HEK293 (cell line): ENCODE measurements at regions not wholly inside any gene's neighbourhood (a gene's known extent, or its start where the extent isn't known, plus 50 kb on each side); places are given as distances from the start of the nearest gene placed in this dataset.

Experiments used
- CTCF ChIA-PET: fragments of 350-600 bp; formaldehyde crosslinking; extraction: SDS; loops from one replicate; lab custom pipeline; 2021; ENCODE audit warnings: antibody characterized with exemption; lab: Yijun Ruan, JAX
- POLR2A ChIA-PET: fragments of 300-600 bp; formaldehyde crosslinking; extraction: SDS; loops from one replicate; lab custom pipeline; 2020; ENCODE audit warnings: antibody characterized with exemption, inconsistent platforms; lab: Yijun Ruan, JAX
- H3K27ac ChIP-seq: fragments of 200-500 bp; sonication (Bioruptor generic); 2 replicates; pipeline ENCODE4 v1.5.1; 2014; ENCODE audit warnings: low read depth, low read length, control low read depth, inconsistent platforms; ENCODE audit errors: extremely low read depth
- H3K36me3 ChIP-seq, 2 experiments: fragments of 200-500 bp in 1 of 2; sonication (Bioruptor generic) in 1 of 2; 1 replicate in 1 of 2; 2 replicates in 1 of 2; pipeline ENCODE4 v1.5.1; 2014 to 2017; ENCODE audit warnings: inconsistent platforms in 2 of 2, low read length in 2 of 2; ENCODE audit not compliant: control insufficient read depth in 2 of 2, insufficient read depth in 1 of 2
- H3K4me1 ChIP-seq: fragments of 200-500 bp; sonication (Bioruptor generic); 2 replicates; pipeline ENCODE4 v1.5.1; 2014; ENCODE audit warnings: mild to moderate bottlenecking, low read length, inconsistent platforms; ENCODE audit not compliant: control insufficient read depth, insufficient read depth
- H3K4me3 ChIP-seq: 2 replicates; pipeline ENCODE4 v1.5.1; 2011; ENCODE audit warnings: low read depth, mild to moderate bottlenecking, control low read depth, low read length, moderate library complexity
- H3K9me3 ChIP-seq: fragments of 200-500 bp; sonication (Bioruptor generic); 2 replicates; pipeline ENCODE4 v1.5.1; 2014; ENCODE audit warnings: low read depth, low read length, inconsistent platforms; ENCODE audit not compliant: control insufficient read depth, insufficient read depth
- GLI2 ChIP-seq: fragments of 450-650 bp; formaldehyde crosslinking; IDR thresholded peaks from 2 replicates; pipeline ENCODE4; 2017; ENCODE audit warnings: missing biosample characterization, missing genetic modification characterization, low read depth, borderline replicate concordance
- PRDM1 ChIP-seq: fragments of 450-650 bp; formaldehyde crosslinking; IDR thresholded peaks from 2 replicates; pipeline ENCODE4; 2016; ENCODE audit warnings: missing biosample characterization, missing genetic modification characterization
- SETDB1 ChIP-seq: IDR thresholded peaks from one replicate; pipeline ENCODE4 v1.6.1; 2017; ENCODE audit warnings: mild to moderate bottlenecking, low read length, moderate library complexity, mixed read lengths; ENCODE audit not compliant: insufficient read length
- SP3 ChIP-seq: fragments of 450-650 bp; formaldehyde crosslinking; IDR thresholded peaks from 2 replicates; pipeline ENCODE4 v1.5.1; 2016; ENCODE audit warnings: missing biosample characterization, missing genetic modification characterization
- YY2 ChIP-seq: fragments of 450-650 bp; formaldehyde crosslinking; IDR thresholded peaks from 2 replicates; pipeline ENCODE4 v1.5.1; 2016; ENCODE audit warnings: missing biosample characterization, missing genetic modification characterization
- ZBTB20 ChIP-seq: fragments of 450-650 bp; formaldehyde crosslinking; IDR thresholded peaks from 2 replicates; pipeline ENCODE4 v1.5.1; 2016; ENCODE audit warnings: missing biosample characterization, missing genetic modification characterization
- ZEB2 ChIP-seq: fragments of 450-650 bp; formaldehyde crosslinking; IDR thresholded peaks from 2 replicates; pipeline ENCODE4 v1.5.1; 2016; ENCODE audit warnings: missing biosample characterization, missing genetic modification characterization
- ZFP69B ChIP-seq: fragments of 450-650 bp; formaldehyde crosslinking; IDR thresholded peaks from 2 replicates; pipeline ENCODE4 v1.5.1; 2016; ENCODE audit warnings: missing biosample characterization, missing genetic modification characterization
- ZNF16 ChIP-seq: fragments of 450-650 bp; formaldehyde crosslinking; IDR thresholded peaks from 2 replicates; pipeline ENCODE4 v1.5.1; 2016; ENCODE audit warnings: low read depth, missing biosample characterization, missing genetic modification characterization
- ZNF311 ChIP-seq: fragments of 450-650 bp; formaldehyde crosslinking; IDR thresholded peaks from 2 replicates; pipeline ENCODE4 v1.5.1; 2017; ENCODE audit warnings: missing biosample characterization, missing genetic modification characterization, borderline replicate concordance
- ZNF362 ChIP-seq: fragments of 450-650 bp; formaldehyde crosslinking; IDR thresholded peaks from 2 replicates; pipeline ENCODE4 v1.5.1; 2016; ENCODE audit warnings: missing biosample characterization, missing genetic modification characterization
- ZNF416 ChIP-seq: fragments of 450-650 bp; formaldehyde crosslinking; IDR thresholded peaks from 2 replicates; pipeline ENCODE4 v1.5.1; 2016; ENCODE audit warnings: missing biosample characterization, missing genetic modification characterization
- ZNF426 ChIP-seq: fragments of 450-650 bp; formaldehyde crosslinking; IDR thresholded peaks from 2 replicates; pipeline ENCODE4 v1.5.1; 2017; ENCODE audit warnings: missing biosample characterization, missing genetic modification characterization, mild to moderate bottlenecking, inconsistent platforms, moderate library complexity
- ZNF558 ChIP-seq: fragments of 450-650 bp; formaldehyde crosslinking; IDR thresholded peaks from 2 replicates; pipeline ENCODE4 v1.5.1; 2016; ENCODE audit warnings: missing biosample characterization, missing genetic modification characterization
- ZNF837 ChIP-seq: fragments of 450-650 bp; formaldehyde crosslinking; IDR thresholded peaks from 2 replicates; pipeline ENCODE4 v1.5.1; 2016; ENCODE audit warnings: missing biosample characterization, missing genetic modification characterization
- TF ChIP-seq, protein P1 (sequence below): fragments of 450-650 bp; formaldehyde crosslinking; IDR thresholded peaks from 2 replicates; pipeline ENCODE4 v1.5.1; 2017; ENCODE audit warnings: missing biosample characterization, missing genetic modification characterization
- TF ChIP-seq, protein P2 (sequence below): fragments of 450-650 bp; formaldehyde crosslinking; IDR thresholded peaks from 2 replicates; pipeline ENCODE4 v1.5.1; 2017; ENCODE audit warnings: missing biosample characterization, missing genetic modification characterization
- TF ChIP-seq, protein P3 (sequence below): fragments of 450-650 bp; formaldehyde crosslinking; IDR thresholded peaks from 2 replicates; pipeline ENCODE4 v1.5.1; 2017; ENCODE audit warnings: missing biosample characterization, missing genetic modification characterization
- TF ChIP-seq, protein P4 (sequence below): fragments of 450-650 bp; formaldehyde crosslinking; IDR thresholded peaks from 2 replicates; pipeline ENCODE4 v1.5.1; 2016; ENCODE audit warnings: missing biosample characterization, missing genetic modification characterization

DNA sequence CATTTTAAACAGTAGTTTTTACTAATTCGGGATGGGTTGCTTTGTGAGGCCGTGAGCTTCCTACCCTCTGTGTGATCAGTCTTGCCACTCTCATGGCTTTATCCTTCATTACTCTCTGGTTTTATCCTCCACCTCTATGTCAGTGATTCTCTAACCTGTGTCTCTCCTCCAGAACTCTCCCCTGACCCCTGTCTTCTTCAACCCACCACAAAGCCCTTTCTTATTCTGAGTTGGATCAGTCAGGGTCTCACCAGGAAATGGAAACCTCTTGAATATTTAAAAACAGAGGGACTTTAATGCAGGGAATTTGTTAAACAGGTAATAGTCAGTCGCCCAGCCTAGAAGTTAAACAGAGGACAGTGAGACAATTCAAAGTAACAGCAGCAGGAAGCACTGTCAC lies 64.2 kb upstream of the ADPGK start (continued):
- TF ChIP-seq, protein P1, sequence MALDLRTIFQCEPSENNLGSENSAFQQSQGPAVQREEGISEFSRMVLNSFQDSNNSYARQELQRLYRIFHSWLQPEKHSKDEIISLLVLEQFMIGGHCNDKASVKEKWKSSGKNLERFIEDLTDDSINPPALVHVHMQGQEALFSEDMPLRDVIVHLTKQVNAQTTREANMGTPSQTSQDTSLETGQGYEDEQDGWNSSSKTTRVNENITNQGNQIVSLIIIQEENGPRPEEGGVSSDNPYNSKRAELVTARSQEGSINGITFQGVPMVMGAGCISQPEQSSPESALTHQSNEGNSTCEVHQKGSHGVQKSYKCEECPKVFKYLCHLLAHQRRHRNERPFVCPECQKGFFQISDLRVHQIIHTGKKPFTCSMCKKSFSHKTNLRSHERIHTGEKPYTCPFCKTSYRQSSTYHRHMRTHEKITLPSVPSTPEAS (tag by site-specific recombination): no peak
- TF ChIP-seq ZNF426 (no peak), GLI2 (tag by site-specific recombination) (no peak), ZEB2 (tag by site-specific recombination) (no peak), SETDB1 (no peak), ZNF416 (tag by site-specific recombination) (no peak), YY2 (tag by site-specific recombination) (no peak), PRDM1 (no peak), ZNF558 (tag by site-specific recombination) (no peak), ZNF837 (no peak), ZFP69B (tag by site-specific recombination) (no peak)
- TF ChIP-seq, protein P2, sequence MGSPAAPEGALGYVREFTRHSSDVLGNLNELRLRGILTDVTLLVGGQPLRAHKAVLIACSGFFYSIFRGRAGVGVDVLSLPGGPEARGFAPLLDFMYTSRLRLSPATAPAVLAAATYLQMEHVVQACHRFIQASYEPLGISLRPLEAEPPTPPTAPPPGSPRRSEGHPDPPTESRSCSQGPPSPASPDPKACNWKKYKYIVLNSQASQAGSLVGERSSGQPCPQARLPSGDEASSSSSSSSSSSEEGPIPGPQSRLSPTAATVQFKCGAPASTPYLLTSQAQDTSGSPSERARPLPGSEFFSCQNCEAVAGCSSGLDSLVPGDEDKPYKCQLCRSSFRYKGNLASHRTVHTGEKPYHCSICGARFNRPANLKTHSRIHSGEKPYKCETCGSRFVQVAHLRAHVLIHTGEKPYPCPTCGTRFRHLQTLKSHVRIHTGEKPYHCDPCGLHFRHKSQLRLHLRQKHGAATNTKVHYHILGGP (tag by site-specific recombination): no peak
- TF ChIP-seq, protein P3, sequence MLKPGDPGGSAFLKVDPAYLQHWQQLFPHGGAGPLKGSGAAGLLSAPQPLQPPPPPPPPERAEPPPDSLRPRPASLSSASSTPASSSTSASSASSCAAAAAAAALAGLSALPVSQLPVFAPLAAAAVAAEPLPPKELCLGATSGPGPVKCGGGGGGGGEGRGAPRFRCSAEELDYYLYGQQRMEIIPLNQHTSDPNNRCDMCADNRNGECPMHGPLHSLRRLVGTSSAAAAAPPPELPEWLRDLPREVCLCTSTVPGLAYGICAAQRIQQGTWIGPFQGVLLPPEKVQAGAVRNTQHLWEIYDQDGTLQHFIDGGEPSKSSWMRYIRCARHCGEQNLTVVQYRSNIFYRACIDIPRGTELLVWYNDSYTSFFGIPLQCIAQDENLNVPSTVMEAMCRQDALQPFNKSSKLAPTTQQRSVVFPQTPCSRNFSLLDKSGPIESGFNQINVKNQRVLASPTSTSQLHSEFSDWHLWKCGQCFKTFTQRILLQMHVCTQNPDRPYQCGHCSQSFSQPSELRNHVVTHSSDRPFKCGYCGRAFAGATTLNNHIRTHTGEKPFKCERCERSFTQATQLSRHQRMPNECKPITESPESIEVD (tag by site-specific recombination): no peak
- TF ChIP-seq, protein P4, sequence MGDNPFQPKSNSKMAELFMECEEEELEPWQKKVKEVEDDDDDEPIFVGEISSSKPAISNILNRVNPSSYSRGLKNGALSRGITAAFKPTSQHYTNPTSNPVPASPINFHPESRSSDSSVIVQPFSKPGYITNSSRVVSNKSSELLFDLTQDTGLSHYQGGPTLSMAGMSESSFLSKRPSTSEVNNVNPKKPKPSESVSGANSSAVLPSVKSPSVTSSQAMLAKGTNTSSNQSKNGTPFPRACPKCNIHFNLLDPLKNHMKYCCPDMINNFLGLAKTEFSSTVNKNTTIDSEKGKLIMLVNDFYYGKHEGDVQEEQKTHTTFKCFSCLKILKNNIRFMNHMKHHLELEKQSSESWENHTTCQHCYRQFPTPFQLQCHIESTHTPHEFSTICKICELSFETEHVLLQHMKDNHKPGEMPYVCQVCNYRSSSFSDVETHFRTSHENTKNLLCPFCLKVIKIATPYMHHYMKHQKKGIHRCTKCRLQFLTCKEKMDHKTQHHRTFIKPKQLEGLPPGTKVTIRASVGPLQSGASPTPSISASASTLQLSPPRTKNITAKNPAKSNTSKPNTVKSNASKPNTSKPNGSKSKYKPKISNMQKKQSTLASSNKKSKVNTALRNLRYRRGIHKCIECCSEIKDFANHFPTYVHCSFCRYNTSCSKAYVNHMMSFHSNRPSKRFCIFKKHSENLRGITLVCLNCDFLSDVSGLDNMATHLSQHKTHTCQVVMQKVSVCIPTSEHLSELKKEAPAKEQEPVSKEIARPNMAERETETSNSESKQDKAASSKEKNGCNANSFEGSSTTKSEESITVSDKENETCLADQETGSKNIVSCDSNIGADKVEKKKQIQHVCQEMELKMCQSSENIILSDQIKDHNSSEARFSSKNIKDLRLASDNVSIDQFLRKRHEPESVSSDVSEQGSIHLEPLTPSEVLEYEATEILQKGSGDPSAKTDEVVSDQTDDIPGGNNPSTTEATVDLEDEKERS (tag by site-specific recombination): no peak

DNA sequence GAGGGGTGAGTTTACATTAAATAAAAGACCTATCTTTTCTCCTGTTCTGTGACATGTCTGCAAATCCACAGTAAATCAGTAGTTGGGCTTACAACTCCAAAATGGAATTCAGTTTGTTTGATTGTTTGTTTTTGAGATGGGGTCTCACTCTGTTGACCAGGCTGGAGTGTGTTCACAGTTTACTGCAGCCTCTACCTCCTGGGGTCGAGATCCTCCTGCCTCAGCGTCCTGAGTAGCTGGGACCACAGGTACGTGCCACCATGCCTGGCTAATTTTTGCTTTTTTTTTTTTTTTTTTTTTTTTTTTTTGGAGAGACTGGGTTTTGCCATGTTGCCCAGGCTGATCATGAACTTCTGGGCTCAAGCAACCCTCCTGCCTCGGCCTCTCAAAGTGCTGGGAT lies 63.5 kb upstream of the ADPGK start:
- CTCF ChIA-PET: interaction anchor here (1.4 to 3.6 kb wide), 2 partner anchors 9 to 12 kb away, joined by 4 to 14 read pairs; no protein-coding TSS in a partner anchor
- Histone ChIP-seq H3K4me3 (no peak overlapping the region), H3K36me3 (no peaks in the 10 kb centered on the region), H3K9me3 (no peaks in the 10 kb centered on the region), H3K27ac (no peak overlapping the region), H3K4me1 (peaks cover 2% of the 10 kb centered on the region; the same call in 1 of the 2 replicates)
- TF ChIP-seq SP3 (tag by site-specific recombination) (no peak), ZBTB20 (tag by site-specific recombination) (no peak), ZNF16 (tag by site-specific recombination) (no peak), ZNF362 (peak; percentile 62; the same call in 1 of the 2 replicates), ZNF311 (tag by site-specific recombination) (no peak)
- POLR2A ChIA-PET: no interaction called here
